GM13976 (cell line): ENCODE measurements at regions not wholly inside any gene's neighbourhood (a gene's known extent, or its start where the extent isn't known, plus 50 kb on each side); places are given as distances from the start of the nearest gene placed in this dataset.

Experiments used
- DNase-seq: peaks from one replicate; pipeline ENCODE4 v3.0.0; 2012; ENCODE audit warnings: low spot score
- in situ Hi-C: fragments of 300-500 bp; cut with MboI; formaldehyde crosslinking; loops from one replicate; pipeline ENCODE4 v1.12.0; 2022; ENCODE audit warnings: low sequenced_read_pairs, mixed read lengths, inconsistent platforms; ENCODE audit not compliant: unreplicated experiment
- TF ChIP-seq, protein P1 (sequence below): IDR thresholded peaks from 2 replicates; pipeline ENCODE4 v1.5.1; 2012; ENCODE audit warnings: borderline replicate concordance, mild to moderate bottlenecking; ENCODE audit not compliant: insufficient read depth; ENCODE audit errors: extremely low read depth, missing control alignments, control extremely low read depth

DNA sequence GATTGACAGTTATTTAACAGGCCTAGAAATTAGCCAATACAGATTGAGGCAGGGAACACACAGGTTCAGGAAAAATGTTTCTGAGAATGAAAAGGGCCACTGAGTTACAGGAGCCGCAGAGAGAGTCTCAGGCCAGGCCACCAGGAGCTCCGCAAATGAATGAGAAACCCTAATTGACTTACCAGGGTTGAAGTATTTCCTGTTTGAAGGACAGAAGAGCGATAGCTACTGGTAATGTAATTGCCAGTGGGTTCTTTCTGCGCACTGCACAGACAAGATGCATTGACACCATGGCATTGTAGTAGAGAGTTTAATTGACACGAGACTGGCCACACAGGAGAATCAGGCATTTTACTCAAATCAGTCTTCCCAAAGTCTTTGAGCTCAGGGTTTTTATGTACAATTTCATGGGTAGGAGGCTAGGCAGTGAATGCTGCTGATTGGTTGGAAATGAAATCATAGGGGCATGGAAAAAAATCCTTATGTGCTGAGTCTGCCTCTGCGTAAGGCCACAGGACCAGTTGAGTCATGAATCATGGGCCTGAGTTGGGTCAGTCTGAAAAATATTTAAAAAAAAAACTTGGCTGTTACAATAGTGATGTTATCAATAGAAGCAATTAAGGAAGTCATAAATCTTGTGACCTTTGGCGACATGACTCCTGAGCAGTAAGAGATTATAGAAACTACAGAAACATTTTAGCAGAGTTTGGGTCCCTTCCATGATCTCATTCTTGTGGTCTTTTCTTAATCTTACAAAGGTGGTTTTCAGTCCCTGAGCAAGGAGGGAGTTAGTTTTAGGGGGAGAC lies 203.8 kb downstream of the CASP12 start:
- no peak for DNase-seq
- in situ Hi-C loops = no loop called here
- TF ChIP-seq, protein P1, sequence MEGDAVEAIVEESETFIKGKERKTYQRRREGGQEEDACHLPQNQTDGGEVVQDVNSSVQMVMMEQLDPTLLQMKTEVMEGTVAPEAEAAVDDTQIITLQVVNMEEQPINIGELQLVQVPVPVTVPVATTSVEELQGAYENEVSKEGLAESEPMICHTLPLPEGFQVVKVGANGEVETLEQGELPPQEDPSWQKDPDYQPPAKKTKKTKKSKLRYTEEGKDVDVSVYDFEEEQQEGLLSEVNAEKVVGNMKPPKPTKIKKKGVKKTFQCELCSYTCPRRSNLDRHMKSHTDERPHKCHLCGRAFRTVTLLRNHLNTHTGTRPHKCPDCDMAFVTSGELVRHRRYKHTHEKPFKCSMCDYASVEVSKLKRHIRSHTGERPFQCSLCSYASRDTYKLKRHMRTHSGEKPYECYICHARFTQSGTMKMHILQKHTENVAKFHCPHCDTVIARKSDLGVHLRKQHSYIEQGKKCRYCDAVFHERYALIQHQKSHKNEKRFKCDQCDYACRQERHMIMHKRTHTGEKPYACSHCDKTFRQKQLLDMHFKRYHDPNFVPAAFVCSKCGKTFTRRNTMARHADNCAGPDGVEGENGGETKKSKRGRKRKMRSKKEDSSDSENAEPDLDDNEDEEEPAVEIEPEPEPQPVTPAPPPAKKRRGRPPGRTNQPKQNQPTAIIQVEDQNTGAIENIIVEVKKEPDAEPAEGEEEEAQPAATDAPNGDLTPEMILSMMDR = no peak

DNA sequence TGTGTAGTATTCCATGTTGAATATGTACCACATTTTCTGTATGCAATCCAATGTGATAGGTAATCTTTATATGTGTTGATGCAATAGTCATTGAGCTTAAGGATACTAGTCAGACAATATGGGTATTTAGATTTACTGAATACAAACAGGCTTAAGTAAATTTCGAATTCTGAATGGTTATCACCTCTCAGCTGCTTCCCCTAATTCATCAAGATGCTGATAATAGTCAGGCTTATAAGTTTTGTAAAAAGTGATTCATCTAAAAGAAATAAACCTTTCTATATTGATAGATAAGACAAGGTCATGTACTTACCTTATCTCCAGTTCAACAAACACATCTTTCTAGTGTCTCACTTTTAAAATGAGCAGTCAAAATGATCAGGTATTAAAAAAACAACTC lies 205.5 kb downstream of the CASP12 start:
- in situ Hi-C loops = no loop called here
- TF ChIP-seq, protein P1 = no peak
- no peak for DNase-seq

GRCh38 chr11:104691129-104691528 lies 207.1 kb downstream of the CASP12 start:
- TF ChIP-seq, protein P1 = no peak
- no peak for DNase-seq
- in situ Hi-C loops = no loop called here

- TF ChIP-seq, protein P1 = no peak
- no peak for DNase-seq
- in situ Hi-C loops = no loop called here
These were observed 208.0 kb downstream of the CASP12 start for GRCh38 chr11:104690241-104690640.

GRCh38 chr11:104688731-104689130 lies 209.5 kb downstream of the CASP12 start:
- in situ Hi-C loops = no loop called here
- no peak for DNase-seq
- TF ChIP-seq, protein P1 = no peak

GRCh38 chr11:104682206-104682605 lies 216.1 kb downstream of the CASP12 start:
- no peak for DNase-seq
- in situ Hi-C loops = no loop called here
- TF ChIP-seq, protein P1 = no peak
